Psoas muscle (tissue), 7 donors: ENCODE measurements at regions not wholly inside any gene's neighbourhood (a gene's known extent, or its start where the extent isn't known, plus 50 kb on each side); places are given as distances from the start of the nearest gene placed in this dataset.

Source experiments
- ATAC-seq, 4 donors: fragments of 200-7000 bp; cut with Tn5 transposase; one replicate each; pipeline ENCODE4 v1.9.1; 2020; ENCODE audit warnings: moderate library complexity in 3 of 4, mild to moderate bottlenecking in 2 of 4
- DNase-seq, 2 donors: peaks; one replicate each; pipeline ENCODE4 v3.0.0-alpha.2; 2020
- H3K27ac ChIP-seq: fragments of 200-600 bp; one replicate; pipeline ENCODE4 v1.8.0; 2022
- H3K27me3 ChIP-seq, 3 donors: fragments of 200-600 bp in 1 of 3; one replicate each; pipeline versions ENCODE4 v1.6.1 to v1.8.0; 2013 to 2022; ENCODE audit warnings: low read length in 2 of 3, mild to moderate bottlenecking in 2 of 3, moderate library complexity in 1 of 3; ENCODE audit not compliant: insufficient read depth in 3 of 3
- H3K36me3 ChIP-seq, 2 donors: fragments of 200-600 bp in 1 of 2; one replicate each; pipeline versions ENCODE4 v1.6.1 to v1.8.0; 2013 to 2022; ENCODE audit warnings: low read depth in 1 of 2, mild to moderate bottlenecking in 1 of 2, moderate library complexity in 1 of 2; ENCODE audit not compliant: insufficient read depth in 1 of 2
- H3K4me1 ChIP-seq: fragments of 200-600 bp; one replicate; pipeline ENCODE4 v1.8.0; 2022
- H3K4me3 ChIP-seq: fragments of 200-600 bp; one replicate; pipeline ENCODE4 v1.8.0; 2022; ENCODE audit warnings: mild to moderate bottlenecking
- H3K9me3 ChIP-seq: fragments of 200-600 bp; one replicate; pipeline ENCODE4 v1.8.0; 2022
- WGBS, 3 donors: extraction: QIAGEN DNeasy Blood & Tissue Kit; methylation state at CpG; one replicate each; pipeline versions ENCODE4 v1.1.6 to v1.1.7; 2013; 5-methylcytosine and 5-hydroxymethylcytosine counted together
- intact Hi-C, 2 donors: fragments of 100-400 bp; cut with DNase I; formaldehyde crosslinking; loops; one replicate each; pipeline versions ENCODE4 v1.11.0 to v1.14.2; 2022
- TF ChIP-seq, protein P1 (sequence below): fragments of 200-600 bp; IDR thresholded peaks from one replicate; pipeline ENCODE4 v1.8.0; 2022; ENCODE audit warnings: antibody characterized with exemption
- donor health status: healthy with polysubstance abuse.
- donor health status: DM: no; HTN: no; CAD: no; lungs with moderate emphysema.
- donor health status: Bipolar disorder and iron deficiency.
- donor health status: healthy.
- donor health status: DM: yes; HTN: yes; CAD: no.
- donor health status: DM: no; HTN: no; CAD: no.
- donor health status: DM: yes; HTN: yes; CAD: no.

- intact Hi-C loops = no loop called here
- Histone ChIP-seq H3K4me3 (no peak overlapping the region), H3K9me3 (no peaks in the 10 kb centered on the region), H3K36me3 (no peaks in the 10 kb centered on the region), H3K4me1 (no peaks in the 10 kb centered on the region), H3K27me3 (no peaks in the 10 kb centered on the region), H3K27ac (no peak overlapping the region)
- no peak for ATAC-seq
- TF ChIP-seq, protein P1, sequence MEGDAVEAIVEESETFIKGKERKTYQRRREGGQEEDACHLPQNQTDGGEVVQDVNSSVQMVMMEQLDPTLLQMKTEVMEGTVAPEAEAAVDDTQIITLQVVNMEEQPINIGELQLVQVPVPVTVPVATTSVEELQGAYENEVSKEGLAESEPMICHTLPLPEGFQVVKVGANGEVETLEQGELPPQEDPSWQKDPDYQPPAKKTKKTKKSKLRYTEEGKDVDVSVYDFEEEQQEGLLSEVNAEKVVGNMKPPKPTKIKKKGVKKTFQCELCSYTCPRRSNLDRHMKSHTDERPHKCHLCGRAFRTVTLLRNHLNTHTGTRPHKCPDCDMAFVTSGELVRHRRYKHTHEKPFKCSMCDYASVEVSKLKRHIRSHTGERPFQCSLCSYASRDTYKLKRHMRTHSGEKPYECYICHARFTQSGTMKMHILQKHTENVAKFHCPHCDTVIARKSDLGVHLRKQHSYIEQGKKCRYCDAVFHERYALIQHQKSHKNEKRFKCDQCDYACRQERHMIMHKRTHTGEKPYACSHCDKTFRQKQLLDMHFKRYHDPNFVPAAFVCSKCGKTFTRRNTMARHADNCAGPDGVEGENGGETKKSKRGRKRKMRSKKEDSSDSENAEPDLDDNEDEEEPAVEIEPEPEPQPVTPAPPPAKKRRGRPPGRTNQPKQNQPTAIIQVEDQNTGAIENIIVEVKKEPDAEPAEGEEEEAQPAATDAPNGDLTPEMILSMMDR = no peak
- 57 to 70% (median 60%) methylated on average over 5 of the region's 5 CpGs for WGBS, 3 donors
- DNase-seq = no peak
Measured at GRCh38 chr2:19224011-19224410, 134.4 kb downstream of the OSR1 start.

- 91 to 95% (median 92%) methylated on average over 2 of the region's 2 CpGs for WGBS, 3 donors
- H3K4me3 ChIP-seq = no peak overlapping the region
- H3K27me3 ChIP-seq = no peaks in the 10 kb centered on the region
- H3K27ac ChIP-seq = no peak overlapping the region
- no peaks in the 10 kb centered on the region for H3K4me1 ChIP-seq
- no peaks in the 10 kb centered on the region for H3K9me3 ChIP-seq
- no peaks in the 10 kb centered on the region for H3K36me3 ChIP-seq
- TF ChIP-seq, protein P1 = no peak
- no peak for ATAC-seq
- intact Hi-C loops = no loop called here
- no peak for DNase-seq
Measured at GRCh38 chr2:19219060-19219459, 139.4 kb downstream of the OSR1 start.

- DNase-seq = no peak
- no peak for ATAC-seq
- Histone ChIP-seq H3K4me3 (no peak overlapping the region), H3K27me3 (no peaks in the 10 kb centered on the region), H3K27ac (no peak overlapping the region), H3K36me3 (no peaks in the 10 kb centered on the region), H3K4me1 (no peaks in the 10 kb centered on the region), H3K9me3 (no peaks in the 10 kb centered on the region)
- intact Hi-C loops = no loop called here
- TF ChIP-seq, protein P1 = no peak
- 86 to 91% (median 90%) methylated on average over 2 of the region's 2 CpGs for WGBS, 3 donors
Measured at GRCh38 chr2:19218166-19218565, 140.3 kb downstream of the OSR1 start.

DNA sequence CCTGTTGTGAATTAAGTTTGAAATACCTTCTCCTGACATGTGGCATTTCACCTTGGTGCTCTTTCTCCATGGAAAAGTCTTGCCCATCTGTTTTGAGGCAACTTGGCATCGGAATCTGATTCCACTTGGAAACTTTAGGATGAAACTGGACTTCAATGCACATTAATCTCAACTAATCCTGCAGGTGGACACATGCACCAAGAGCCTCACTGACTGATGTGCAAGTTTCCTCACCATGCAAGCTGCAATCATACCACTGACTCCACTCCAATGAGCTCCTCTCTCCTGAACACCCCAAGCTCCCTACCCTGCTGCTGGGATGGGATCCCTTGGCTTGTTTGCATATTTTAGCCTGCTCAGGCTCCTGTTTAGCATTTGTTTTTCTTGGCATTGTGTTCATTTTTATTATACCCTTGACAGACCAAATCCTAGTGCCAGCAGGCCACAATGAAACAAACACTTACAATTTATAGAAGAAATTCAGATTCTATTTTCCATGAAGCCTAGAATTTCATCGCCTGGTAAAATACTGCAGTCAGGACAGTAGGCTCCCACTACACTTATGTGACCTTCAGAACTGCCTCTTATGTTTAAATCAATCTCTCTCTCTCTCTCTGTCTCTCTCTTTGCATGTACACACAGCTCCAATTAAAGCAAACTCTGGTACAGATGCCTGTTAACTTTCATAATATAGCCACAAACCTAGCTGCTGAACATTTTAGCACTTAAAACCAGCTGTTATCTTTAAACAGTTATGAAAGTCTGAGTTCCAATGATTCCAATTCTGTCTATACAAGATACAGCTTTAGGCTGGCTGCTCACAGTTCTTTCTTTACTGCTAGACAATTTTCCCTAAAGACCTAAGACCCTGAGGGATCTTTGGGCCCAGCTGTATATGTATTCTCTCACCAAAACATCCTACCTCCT lies 141.5 kb downstream of the OSR1 start:
- no peak overlapping the region for H3K27ac ChIP-seq
- no peaks in the 10 kb centered on the region for H3K4me1 ChIP-seq
- ATAC-seq (no peak), DNase-seq (no peak)
- H3K9me3 ChIP-seq = no peaks in the 10 kb centered on the region
- H3K27me3 ChIP-seq = no peaks in the 10 kb centered on the region
- no peak overlapping the region for H3K4me3 ChIP-seq
- TF ChIP-seq, protein P1 = no peak
- intact Hi-C loops = no loop called here
- WGBS, 3 donors = 65 to 76% (median 69%) methylated on average over 2 of the region's 2 CpGs
- no peaks in the 10 kb centered on the region for H3K36me3 ChIP-seq
